PC-3 (cell line): ENCODE measurements at regions not wholly inside any gene's neighbourhood (a gene's known extent, or its start where the extent isn't known, plus 50 kb on each side); places are given as distances from the start of the nearest gene placed in this dataset.

Experiments
- ATAC-seq: fragments of 200-7000 bp; cut with Tn5 transposase; 2 replicates; pipeline ENCODE4 v1.9.1; 2020; ENCODE audit warnings: mild to moderate bottlenecking, moderate library complexity
- BruUV-seq: library from RNA; stranded (reverse); fragments of 400-500 nt; replicated peaks from 2 replicates; lab custom pipeline; 2021; lab: Mats Ljungman, UMichigan
- CTCF ChIA-PET: fragments of 300-600 bp; sonication (Branson Sonifier 250); formaldehyde crosslinking; loops from one replicate; lab custom pipeline; 2022; ENCODE audit warnings: antibody characterized with exemption; lab: Charles Lee
- POLR2A ChIA-PET: fragments of 300-600 bp; sonication (Branson Sonifier 250); formaldehyde crosslinking; loops from one replicate; lab custom pipeline; 2022; ENCODE audit warnings: antibody characterized with exemption; ENCODE audit not compliant: unreplicated experiment; lab: Charles Lee
- DNase-seq: peaks from one replicate; pipeline ENCODE4 v3.0.0-alpha.2; 2015
- H2AFZ ChIP-seq: fragments of 300-600 bp; sonication (generic); 2 replicates; pipeline ENCODE4 v1.6.0; 2016; ENCODE audit warnings: antibody characterized with exemption, low read length
- H3F3A ChIP-seq: fragments of 300-600 bp; sonication (generic); one replicate; pipeline ENCODE4 v1.6.0; 2017; ENCODE audit warnings: antibody characterized with exemption, low read length, control low read depth, mild to moderate bottlenecking; ENCODE audit not compliant: unreplicated experiment
- H3K27ac ChIP-seq: fragments of 300-600 bp; sonication (generic); 2 replicates; pipeline ENCODE4 v1.5.1; 2016; ENCODE audit warnings: mild to moderate bottlenecking, low read length
- H3K27me3 ChIP-seq: fragments of 300-600 bp; sonication (generic); 2 replicates; pipeline ENCODE4 v1.6.1; 2016; ENCODE audit warnings: low read length, mixed read lengths
- H3K36me3 ChIP-seq: fragments of 300-600 bp; sonication (generic); 2 replicates; pipeline ENCODE4 v1.6.1; 2016; ENCODE audit warnings: low read depth, mixed run types, low read length, mixed read lengths
- H3K4me1 ChIP-seq: fragments of 300-600 bp; sonication (generic); 2 replicates; pipeline ENCODE4 v1.5.1; 2016; ENCODE audit warnings: low read length; ENCODE audit not compliant: insufficient read depth
- H3K4me2 ChIP-seq: fragments of 300-600 bp; sonication (generic); 2 replicates; pipeline ENCODE4 v1.6.0; 2016; ENCODE audit warnings: low read length
- H3K4me3 ChIP-seq: fragments of 300-600 bp; sonication (generic); 2 replicates; pipeline ENCODE4 v1.5.1; 2016; ENCODE audit warnings: mild to moderate bottlenecking, low read length, mixed read lengths
- H3K79me2 ChIP-seq: fragments of 300-600 bp; sonication (generic); 2 replicates; pipeline ENCODE4 v1.6.1; 2017; ENCODE audit warnings: low read length, mixed read lengths
- H3K9ac ChIP-seq: fragments of 300-600 bp; sonication (generic); 2 replicates; pipeline ENCODE4 v1.6.0; 2016; ENCODE audit warnings: mild to moderate bottlenecking, low read length
- H3K9me2 ChIP-seq: fragments of 300-600 bp; sonication (generic); replicated peaks from 2 replicates; pipeline ENCODE4 v1.6.1; 2016; ENCODE audit warnings: mixed run types, low read length, mixed read lengths
- H3K9me3 ChIP-seq: fragments of 300-600 bp; sonication (generic); 2 replicates; pipeline ENCODE4 v1.6.1; 2016; ENCODE audit warnings: low read length, mixed read lengths
- H4K20me1 ChIP-seq: fragments of 300-600 bp; sonication (generic); 2 replicates; pipeline ENCODE4 v1.6.1; 2016; ENCODE audit warnings: low read length, mixed read lengths
- CTCF ChIP-seq: fragments of 300-600 bp; sonication (generic); conservative IDR thresholded peaks from 2 replicates; pipeline ENCODE4 v1.5.1; 2017; ENCODE audit warnings: antibody characterized with exemption, low read depth, mild to moderate bottlenecking, low read length
- EZH2 ChIP-seq: fragments of 300-600 bp; sonication (generic); IDR thresholded peaks from one replicate; pipeline ENCODE4 v1.6.1; 2017; ENCODE audit warnings: antibody characterized with exemption, mild to moderate bottlenecking, low read length; ENCODE audit not compliant: unreplicated experiment
- EZH2phosphoT487 ChIP-seq: fragments of 300-600 bp; sonication (generic); IDR thresholded peaks from 2 replicates; pipeline ENCODE4 v1.6.1; 2018; ENCODE audit warnings: mild to moderate bottlenecking, antibody characterized with exemption, low read length, borderline replicate concordance
- intact Hi-C: fragments of 100-400 bp; cut with micrococcal nuclease; formaldehyde crosslinking; loops from 2 replicates; pipeline ENCODE4 v1.9.0; 2023

DNA sequence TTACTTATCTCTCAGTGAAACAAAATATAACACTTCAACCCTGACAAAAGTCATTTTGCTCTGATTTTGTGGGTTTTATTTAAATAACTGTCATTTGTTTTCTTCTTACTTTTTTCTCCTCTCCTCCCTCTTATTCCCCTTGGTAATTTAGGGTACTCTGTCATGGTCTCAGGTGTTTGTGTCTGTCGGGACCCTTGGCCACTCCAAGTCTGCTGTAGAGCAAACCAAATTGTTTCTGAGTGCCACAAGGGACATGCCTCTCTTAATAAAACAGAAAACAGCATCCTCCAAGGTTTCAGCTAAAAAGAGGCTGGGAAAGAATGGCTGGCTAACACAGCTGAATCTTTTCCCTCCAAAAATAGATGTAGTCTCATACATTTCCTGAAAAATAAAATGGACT lies 573.1 kb upstream of the KLF12 start:
- CTCF ChIA-PET = no interaction called here

GRCh38 chr13:74706801-74707200 lies 572.6 kb upstream of the KLF12 start:
- Histone ChIP-seq H2AFZ (no peak overlapping the region), H3K9me3 (no peaks in the 10 kb centered on the region), H3K36me3 (no peaks in the 10 kb centered on the region), H3K4me2 (no peak overlapping the region), H3K4me1 (no peaks in the 10 kb centered on the region), H3K9ac (no peak overlapping the region), H3K79me2 (no peaks in the 10 kb centered on the region), H3K27me3 (no peaks in the 10 kb centered on the region), H3F3A (no peaks in the 10 kb centered on the region), H3K27ac (no peak overlapping the region), H3K9me2 (no peaks in the 10 kb centered on the region), H4K20me1 (no peaks in the 10 kb centered on the region), H3K4me3 (no peak overlapping the region)
- DNase-seq (no peak), ATAC-seq (no peak)
- ChIA-PET CTCF (no interaction called here), POLR2A (no interaction called here)
- BruUV-seq = no TSS peak
- intact Hi-C loops = no loop called here
- TF ChIP-seq EZH2phosphoT487 = no peak
- TF ChIP-seq CTCF = no peak
- TF ChIP-seq EZH2 = no peak

More for the DNA sequence above, 573.1 kb upstream of the KLF12 start:
- no TSS peak for BruUV-seq
- H3K9me3 ChIP-seq = no peaks in the 10 kb centered on the region
- H3K27me3 ChIP-seq = no peaks in the 10 kb centered on the region
- H3K4me2 ChIP-seq = no peak overlapping the region
- TF ChIP-seq EZH2phosphoT487 (no peak), EZH2 (no peak), CTCF (no peak)
- no peak overlapping the region for H3K4me3 ChIP-seq
- H3K9ac ChIP-seq = no peak overlapping the region
- H2AFZ ChIP-seq = no peak overlapping the region
- no peak for ATAC-seq
- H3F3A ChIP-seq = no peaks in the 10 kb centered on the region
- H3K4me1 ChIP-seq = no peaks in the 10 kb centered on the region
- H4K20me1 ChIP-seq = no peaks in the 10 kb centered on the region
- no peaks in the 10 kb centered on the region for H3K9me2 ChIP-seq
- H3K79me2 ChIP-seq = no peaks in the 10 kb centered on the region
- no peak for DNase-seq
- POLR2A ChIA-PET = no interaction called here
- intact Hi-C loops = no loop called here
- no peak overlapping the region for H3K27ac ChIP-seq
- no peaks in the 10 kb centered on the region for H3K36me3 ChIP-seq

- Histone ChIP-seq H2AFZ (no peak overlapping the region), H3K27ac (no peak overlapping the region), H3F3A (no peaks in the 10 kb centered on the region), H3K36me3 (no peaks in the 10 kb centered on the region), H4K20me1 (no peaks in the 10 kb centered on the region), H3K4me1 (no peaks in the 10 kb centered on the region), H3K9me3 (no peaks in the 10 kb centered on the region), H3K9me2 (no peaks in the 10 kb centered on the region), H3K27me3 (no peaks in the 10 kb centered on the region), H3K4me2 (no peak overlapping the region), H3K9ac (no peak overlapping the region), H3K79me2 (no peaks in the 10 kb centered on the region), H3K4me3 (no peak overlapping the region)
- POLR2A ChIA-PET = no interaction called here
- ATAC-seq (no peak), DNase-seq (no peak)
- intact Hi-C loops = no loop called here
- BruUV-seq = no TSS peak
- no peak for TF ChIP-seq EZH2
- TF ChIP-seq CTCF = no peak
- CTCF ChIA-PET = no interaction called here
Observed at GRCh38 chr13:74705438-74705837, 571.2 kb upstream of the KLF12 start.
